BLaER1 treated with 17β-estradiol and CSF1 and Interleukin-3, amounts not matched to agents 10 nM and 100 nM (cell line): ENCODE measurements at regions not wholly inside any gene's neighbourhood (a gene's known extent, or its start where the extent isn't known, plus 50 kb on each side); places are given as distances from the start of the nearest gene placed in this dataset.
A peak's percentile ranks its signal among the peaks of the same experiment; 100 is the strongest.
"Not testable (repeated sequence)": the region's sequence is repeated elsewhere in the genome, so short reads cannot be mapped to it uniquely, and the experiment has no call there.

Source experiments
- H3K27ac ChIP-seq, 11 experiments: shearing (Covaris generic); formaldehyde crosslinking; 2 replicates each; pipeline ENCODE4 v1.8.1; 2022
- H3K27me3 ChIP-seq, 11 experiments: shearing (Covaris generic); formaldehyde crosslinking; 2 replicates each; pipeline ENCODE4 v1.8.1; 2022
- H3K36me3 ChIP-seq, 11 experiments: shearing (Covaris generic); formaldehyde crosslinking; 2 replicates each; pipeline ENCODE4 v1.8.1; 2022
- H3K4me1 ChIP-seq, 10 experiments: shearing (Covaris generic); formaldehyde crosslinking; 2 replicates each; pipeline ENCODE4 v1.8.1; 2022
- H3K4me2 ChIP-seq, 11 experiments: shearing (Covaris generic); formaldehyde crosslinking; 2 replicates each; pipeline ENCODE4 v1.8.1; 2022
- H3K4me3 ChIP-seq, 10 experiments: shearing (Covaris generic); formaldehyde crosslinking; 2 replicates each; pipeline ENCODE4 v1.8.1; 2022
- H3K9ac ChIP-seq, 11 experiments: shearing (Covaris generic); formaldehyde crosslinking; 2 replicates each; pipeline ENCODE4 v1.8.1; 2022
- H3K9me3 ChIP-seq, 11 experiments: shearing (Covaris generic); formaldehyde crosslinking; replicated peaks in 1 of 11; 2 replicates each; pipeline ENCODE4 v1.8.1; 2022
- H4K20me1 ChIP-seq, 11 experiments: shearing (Covaris generic); formaldehyde crosslinking; 2 replicates each; pipeline ENCODE4 v1.8.1; 2022
- Cebpa-rat ChIP-seq, 11 experiments: shearing (Covaris generic); IDR thresholded peaks; 2 replicates each; pipeline ENCODE4 v1.8.1; 2022

DNA sequence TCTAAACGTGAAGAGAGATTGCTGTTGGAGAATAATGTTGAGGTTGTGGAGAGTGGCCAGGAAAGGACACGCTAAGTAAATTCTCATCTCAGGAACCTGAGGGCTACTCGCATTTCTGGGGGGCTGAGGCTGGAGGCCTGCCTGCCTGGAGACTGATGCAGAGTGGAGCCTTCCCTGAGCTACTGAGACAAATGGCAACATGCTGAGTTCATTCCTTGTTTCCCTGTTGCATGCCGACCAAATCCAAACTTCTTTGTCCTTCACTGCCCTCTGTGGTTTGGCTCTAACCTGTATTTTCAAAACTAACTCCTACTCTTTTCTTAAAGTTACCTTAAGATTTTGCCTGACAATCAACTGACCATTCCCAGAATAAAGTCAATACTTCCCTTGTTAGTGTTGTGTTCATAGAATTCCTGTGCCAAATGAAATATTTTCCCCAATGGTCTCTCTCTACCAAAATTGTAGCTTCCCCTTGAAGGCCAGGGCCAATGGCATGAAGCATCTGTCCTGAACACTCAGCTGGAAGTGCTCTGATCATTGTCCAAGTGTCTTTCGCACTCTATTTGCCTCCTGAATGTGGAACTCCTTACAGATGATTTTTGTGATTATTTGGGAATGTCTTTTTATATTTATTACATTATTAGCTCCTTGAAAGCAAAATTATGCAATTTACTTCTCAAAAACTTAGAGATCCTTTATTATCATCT, 1085.6 kb downstream of the SOCS6 start:
- Histone ChIP-seq H3K27me3 (no peaks in the 10 kb centered on the region), H3K27ac (no peak overlapping the region), H3K36me3 (no peaks in the 10 kb centered on the region), H3K9ac (no peak overlapping the region), H3K4me1 (peaks cover 0 to 18% (median 11%) of the 10 kb centered on the region in 10 experiments; a peak in 16 of 20 replicates), H3K4me2 (no peak overlapping the region), H3K9me3 (no peaks in the 10 kb centered on the region), H4K20me1 (no peaks in the 10 kb centered on the region), H3K4me3 (no peak overlapping the region)
- TF ChIP-seq Cebpa-rat (IDR thresholded peaks at IDR 0.05): no peak

DNA sequence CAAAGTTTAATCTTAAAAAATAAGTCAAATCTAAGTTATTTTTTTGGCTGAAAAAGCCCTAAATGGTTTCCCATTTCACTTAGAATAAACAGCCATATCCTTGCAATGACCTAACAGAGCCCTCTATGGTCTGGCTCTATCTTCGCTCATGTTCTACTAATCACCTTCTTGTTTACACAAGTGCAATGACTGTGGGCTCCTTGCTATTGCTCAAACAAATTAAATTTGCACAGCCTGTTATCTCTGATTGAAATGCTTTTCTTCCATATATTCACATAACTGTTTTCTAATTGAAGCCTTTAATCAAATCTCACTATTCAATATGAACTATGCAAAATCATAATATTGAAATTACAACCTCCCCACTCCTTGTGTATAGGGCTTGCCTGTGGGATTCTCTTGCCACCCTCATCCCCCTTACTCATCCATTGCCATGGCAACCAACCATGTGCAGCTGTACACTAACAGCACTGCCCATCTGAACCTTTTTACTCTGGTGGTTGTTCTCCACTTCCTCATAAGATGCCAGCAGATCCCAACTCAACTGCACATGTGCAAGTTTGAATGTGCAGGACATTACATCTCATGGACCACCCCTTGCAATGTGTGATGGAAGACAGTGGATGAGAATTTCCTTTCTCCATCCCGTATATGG, 1083.2 kb downstream of the SOCS6 start:
- peaks cover 0 to 18% (median 11%) of the 10 kb centered on the region in 10 experiments; a peak in 16 of 20 replicates for H3K4me1 ChIP-seq
- no peaks in the 10 kb centered on the region for H3K27me3 ChIP-seq
- no peak overlapping the region for H3K27ac ChIP-seq
- H3K4me2 ChIP-seq: no peak overlapping the region; a peak in 1 of 22 replicates
- TF ChIP-seq Cebpa-rat (IDR thresholded peaks at IDR 0.05): no peak
- no peak overlapping the region for H3K9ac ChIP-seq
- H4K20me1 ChIP-seq: no peaks in the 10 kb centered on the region
- peaks cover 0 to 3% (median 2%) of the 10 kb centered on the region in 11 experiments; a peak in 16 of 22 replicates for H3K9me3 ChIP-seq
- H3K4me3 ChIP-seq: no peak overlapping the region
- no peaks in the 10 kb centered on the region for H3K36me3 ChIP-seq

DNA sequence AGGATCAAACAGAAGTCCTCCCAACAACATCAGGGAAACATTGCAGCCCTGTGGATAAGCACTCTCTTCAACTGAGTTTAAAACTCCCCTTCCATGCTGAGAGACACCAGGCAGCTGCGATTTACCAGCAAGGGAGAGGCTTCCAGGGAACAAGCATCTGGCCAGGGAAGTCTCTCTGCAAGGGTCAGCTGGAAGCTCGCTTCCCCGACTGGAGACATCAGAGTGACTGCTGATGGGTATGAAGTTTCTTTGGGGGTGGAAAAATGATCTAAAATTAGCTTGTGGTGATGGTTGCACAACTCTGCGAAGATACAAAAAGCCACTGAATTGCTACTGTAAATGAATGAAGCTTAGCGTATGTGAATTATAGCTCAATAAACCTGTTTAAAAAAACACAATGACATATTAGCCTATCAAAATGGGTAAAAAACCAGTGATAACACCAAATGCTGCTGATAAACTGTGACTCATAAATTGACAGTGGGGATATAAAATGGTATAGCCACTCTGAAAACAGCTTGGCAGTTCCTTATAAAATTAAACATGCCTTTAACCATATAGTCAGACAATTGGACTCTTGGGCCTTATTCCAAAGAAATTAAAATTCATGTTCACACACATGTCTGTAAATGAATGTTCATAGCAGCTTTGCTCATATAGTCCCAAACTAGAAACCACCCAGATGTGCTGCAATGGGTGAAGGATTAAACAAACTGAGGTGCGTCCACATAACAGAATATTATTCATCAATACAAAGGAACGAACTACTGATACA, 1082.0 kb downstream of the SOCS6 start:
- Histone ChIP-seq H3K9ac (no peak overlapping the region), H3K9me3 (peaks cover 6 to 15% (median 13%) of the 10 kb centered on the region in 11 experiments; a peak in 21 of 22 replicates), H4K20me1 (no peaks in the 10 kb centered on the region), H3K36me3 (no peaks in the 10 kb centered on the region), H3K27me3 (no peaks in the 10 kb centered on the region), H3K4me3 (no peak overlapping the region), H3K4me1 (peaks cover 0 to 18% (median 11%) of the 10 kb centered on the region in 10 experiments; a peak in 16 of 20 replicates), H3K27ac (peak overlapping the region in 3 of 11 experiments; percentile 2 to 31 (median 22); a peak in 1 of 22 replicates), H3K4me2 (peak overlapping the region in 9 of 11 experiments; percentile 24 to 71 (median 57); a peak in 13 of 22 replicates)
- TF ChIP-seq Cebpa-rat (IDR thresholded peaks at IDR 0.05): no peak; a peak in 1 of 22 replicates

DNA sequence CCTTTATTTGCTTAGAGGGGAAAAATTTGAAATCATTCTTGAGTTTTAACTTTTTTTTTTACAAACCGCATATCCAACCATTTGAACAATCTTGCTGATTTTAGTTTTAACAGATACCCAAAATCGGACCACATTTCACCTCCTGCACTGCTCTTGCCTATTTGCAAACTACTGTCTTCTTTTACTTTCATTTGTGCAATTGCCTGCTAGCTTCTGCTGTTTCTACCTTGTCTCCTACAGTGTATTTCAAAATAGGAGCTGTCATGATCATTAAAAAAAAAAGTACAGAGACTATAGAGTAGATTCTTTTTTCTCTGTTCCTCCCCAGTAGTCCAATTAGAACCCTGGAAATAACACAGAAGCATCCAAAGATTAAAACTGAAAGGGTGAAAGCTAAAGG, 1081.2 kb downstream of the SOCS6 start:
- Histone ChIP-seq H3K9ac (no peak overlapping the region), H3K4me2 (peak overlapping the region in 7 of 11 experiments; percentile 49 to 71 (median 62); a peak in 9 of 22 replicates), H3K4me3 (no peak overlapping the region), H3K27me3 (no peaks in the 10 kb centered on the region), H3K4me1 (peaks cover 0 to 18% (median 11%) of the 10 kb centered on the region in 10 experiments; a peak in 16 of 20 replicates), H3K36me3 (no peaks in the 10 kb centered on the region), H4K20me1 (no peaks in the 10 kb centered on the region), H3K27ac (peak overlapping the region in 2 of 11 experiments; percentile 22 to 31; a peak in 1 of 22 replicates), H3K9me3 (peaks cover 8 to 20% (median 13%) of the 10 kb centered on the region in 11 experiments; a peak in 21 of 22 replicates)
- TF ChIP-seq Cebpa-rat (IDR thresholded peaks at IDR 0.05): no peak

DNA sequence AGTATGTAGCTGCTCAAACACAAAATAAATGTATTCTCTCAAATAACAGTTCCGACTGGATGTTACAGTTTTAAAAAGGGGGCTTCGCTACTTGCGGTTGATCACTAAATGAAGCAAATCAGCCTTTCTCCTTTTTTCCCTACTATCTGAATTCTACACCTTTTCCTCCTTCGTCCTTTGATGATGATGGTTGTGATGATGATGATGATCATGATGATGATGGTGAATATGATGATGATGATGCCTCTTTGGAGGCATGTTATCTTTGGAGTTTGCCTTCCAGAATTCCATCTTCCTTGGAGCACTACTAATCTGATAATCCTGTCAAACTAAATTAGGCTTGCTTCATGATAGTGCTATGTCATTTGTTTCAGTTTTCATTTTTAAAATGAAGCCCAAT, 1073.3 kb downstream of the SOCS6 start:
- no peak for TF ChIP-seq Cebpa-rat (IDR thresholded peaks at IDR 0.05)
- H3K4me1 ChIP-seq: no peaks in the 10 kb centered on the region

DNA sequence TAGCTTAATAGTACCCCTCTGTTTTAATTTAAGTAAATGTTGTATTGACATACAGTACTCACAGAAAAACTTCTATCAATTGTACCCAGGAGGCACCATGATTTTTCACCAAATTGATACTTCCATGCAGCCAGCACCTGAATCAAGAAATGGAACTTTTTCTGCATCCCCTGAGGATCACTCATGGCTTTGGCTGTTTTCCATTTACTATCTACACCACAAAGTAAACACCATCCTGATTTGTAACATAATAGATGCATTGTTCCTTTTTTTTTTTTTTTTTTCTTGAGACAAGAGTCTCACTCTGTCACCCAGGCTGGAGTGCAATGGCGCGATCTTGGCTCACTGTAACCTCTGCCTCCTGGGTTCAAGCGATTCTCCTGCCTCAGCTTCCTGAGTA, 1066.8 kb downstream of the SOCS6 start:
- H3K27me3 ChIP-seq, H3K4me2 ChIP-seq, H3K9me3 ChIP-seq, H3K4me1 ChIP-seq, H3K36me3 ChIP-seq, H4K20me1 ChIP-seq, H3K9ac ChIP-seq, H3K27ac ChIP-seq, H3K4me3 ChIP-seq: not testable (repeated sequence)

More for the DNA sequence above, 1073.3 kb downstream of the SOCS6 start:
- Histone ChIP-seq H3K4me2 (no peak overlapping the region), H4K20me1 (no peaks in the 10 kb centered on the region), H3K4me3 (no peak overlapping the region), H3K27ac (no peak overlapping the region), H3K27me3 (no peaks in the 10 kb centered on the region), H3K9ac (no peak overlapping the region), H3K36me3 (no peaks in the 10 kb centered on the region), H3K9me3 (peaks cover 8 to 18% (median 12%) of the 10 kb centered on the region in 11 experiments; a peak in 21 of 22 replicates)

DNA sequence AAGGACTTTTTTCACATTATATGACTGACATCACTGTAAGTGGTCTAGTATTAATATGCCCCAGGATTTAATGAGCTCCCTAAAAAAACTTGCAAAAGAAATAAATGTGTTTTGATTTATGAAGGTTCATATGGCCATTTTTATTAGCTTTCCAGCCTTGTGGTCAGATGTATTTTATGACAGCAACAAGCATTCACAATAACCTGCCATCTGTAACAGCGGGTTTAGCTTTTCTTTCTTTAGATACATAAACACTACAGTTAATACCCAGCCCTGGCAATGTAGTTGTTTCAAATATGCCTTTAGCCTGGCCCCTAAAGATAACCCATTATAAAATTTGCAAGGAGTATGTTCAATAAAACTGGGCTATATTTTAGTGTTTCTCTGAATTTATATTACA, 1063.8 kb downstream of the SOCS6 start:
- no peak overlapping the region for H3K9ac ChIP-seq
- H4K20me1 ChIP-seq: no peaks in the 10 kb centered on the region
- TF ChIP-seq Cebpa-rat (IDR thresholded peaks at IDR 0.05): no peak
- no peak overlapping the region for H3K27ac ChIP-seq
- H3K4me1 ChIP-seq: no peaks in the 10 kb centered on the region
- no peak overlapping the region for H3K4me2 ChIP-seq
- H3K36me3 ChIP-seq: no peaks in the 10 kb centered on the region
- no peak overlapping the region for H3K4me3 ChIP-seq
- H3K9me3 ChIP-seq: no peaks in the 10 kb centered on the region
- H3K27me3 ChIP-seq: no peaks in the 10 kb centered on the region

DNA sequence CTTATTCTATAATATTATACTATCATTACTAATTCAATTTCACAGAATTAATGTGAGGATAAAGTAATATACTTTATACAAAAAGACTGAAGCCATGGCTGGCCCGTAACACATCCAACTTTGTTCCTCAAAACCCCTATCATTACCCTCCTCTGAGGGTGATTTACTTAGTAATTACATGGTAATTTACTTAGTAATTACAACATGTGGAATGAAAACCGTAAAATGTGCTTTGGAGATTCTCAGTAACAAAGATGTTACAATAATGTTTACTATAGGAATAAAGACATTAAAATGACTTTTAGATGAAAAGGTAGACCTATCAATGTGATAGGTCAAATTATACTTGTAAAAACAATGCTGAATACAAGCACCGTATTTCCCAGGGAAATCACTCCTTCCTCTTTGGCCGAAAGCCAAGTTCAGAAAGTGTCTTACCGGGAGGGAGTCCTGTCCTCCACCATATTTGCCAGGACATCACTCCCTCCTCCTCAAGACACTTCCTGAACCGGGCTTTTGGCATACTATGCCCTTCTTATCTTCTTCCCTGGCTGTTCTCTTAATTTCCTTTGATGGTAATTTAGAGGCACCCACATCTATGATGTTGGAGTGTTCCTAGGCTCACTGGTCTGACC, 1047.8 kb downstream of the SOCS6 start:
- Histone ChIP-seq H3K27me3 (no peaks in the 10 kb centered on the region), H3K4me1 (no peaks in the 10 kb centered on the region), H3K27ac (no peak overlapping the region), H3K9ac (no peak overlapping the region), H3K4me2 (no peak overlapping the region), H3K9me3 (no peaks in the 10 kb centered on the region), H3K4me3 (no peak overlapping the region), H3K36me3 (no peaks in the 10 kb centered on the region), H4K20me1 (no peaks in the 10 kb centered on the region)
- TF ChIP-seq Cebpa-rat (IDR thresholded peaks at IDR 0.05): no peak

DNA sequence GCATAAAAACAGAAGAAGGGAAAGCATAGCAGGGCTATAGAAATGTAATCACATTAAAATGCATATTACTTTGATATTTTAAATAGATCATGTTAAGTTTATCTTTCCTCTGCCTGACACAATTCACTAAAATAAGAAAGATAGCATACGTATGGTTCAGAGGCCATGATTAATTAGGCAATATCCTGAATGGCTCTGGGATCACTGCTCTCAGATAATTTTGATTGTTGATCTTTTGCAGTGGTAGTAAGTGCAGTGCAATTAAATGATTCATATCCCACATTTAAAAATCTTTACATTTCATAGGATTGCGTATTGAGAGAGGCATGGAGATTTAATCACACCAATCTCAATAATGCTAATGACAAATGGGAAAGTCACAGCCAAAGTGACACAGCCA, 1040.7 kb downstream of the SOCS6 start:
- Histone ChIP-seq H3K4me3 (no peak overlapping the region), H4K20me1 (no peaks in the 10 kb centered on the region), H3K4me1 (no peaks in the 10 kb centered on the region), H3K9me3 (no peaks in the 10 kb centered on the region), H3K27me3 (no peaks in the 10 kb centered on the region), H3K36me3 (no peaks in the 10 kb centered on the region), H3K9ac (no peak overlapping the region), H3K27ac (no peak overlapping the region), H3K4me2 (no peak overlapping the region)
- no peak for TF ChIP-seq Cebpa-rat (IDR thresholded peaks at IDR 0.05)
